SK-N-MC (cell line): ENCODE measurements at regions not wholly inside any gene's neighbourhood (a gene's known extent, or its start where the extent isn't known, plus 50 kb on each side); places are given as distances from the start of the nearest gene placed in this dataset.

Experiments
- DNase-seq: peaks from one replicate; pipeline ENCODE4 v3.0.0-alpha.2; 2011; ENCODE audit warnings: low read depth, low spot score
- H3K27ac ChIP-seq: fragments of 200-600 bp; sonication (generic); 2 replicates; pipeline ENCODE4 v1.5.1; 2016; ENCODE audit warnings: mixed run types
- H3K36me3 ChIP-seq: fragments of 200-600 bp; sonication (generic); 2 replicates; pipeline ENCODE4 v1.6.1; 2017; ENCODE audit warnings: antibody characterized with exemption, low read length, mixed read lengths; ENCODE audit not compliant: insufficient read depth
- H3K4me3 ChIP-seq: fragments of 200-600 bp; sonication (generic); 2 replicates; pipeline ENCODE4 v1.5.1; 2016
- H3K9ac ChIP-seq: fragments of 200-600 bp; sonication (generic); 2 replicates; pipeline ENCODE4 v1.8.0; 2017; ENCODE audit warnings: mixed run types, mixed read lengths; ENCODE audit not compliant: insufficient read length
- H3K9me3 ChIP-seq: fragments of 200-600 bp; sonication (generic); 2 replicates; pipeline ENCODE4 v1.6.1; 2017; ENCODE audit warnings: low read depth, mild to moderate bottlenecking, antibody characterized with exemption, low read length, moderate library complexity, mixed read lengths
- EZH2 ChIP-seq: fragments of 200-600 bp; sonication (generic); IDR thresholded peaks from one replicate; pipeline ENCODE4 v1.6.1; 2017; ENCODE audit warnings: antibody characterized with exemption
- FOXP2 ChIP-seq: optimal IDR thresholded peaks from 2 replicates; pipeline ENCODE3; 2011; ENCODE audit warnings: mild to moderate bottlenecking, moderate library complexity; ENCODE audit not compliant: insufficient read depth; ENCODE audit errors: extremely low read length, control extremely low read depth
- POLR2AphosphoS5 ChIP-seq: IDR thresholded peaks from 2 replicates; pipeline ENCODE4 v1.6.1; 2012; ENCODE audit warnings: mild to moderate bottlenecking, low read depth, low read length, borderline replicate concordance

DNA sequence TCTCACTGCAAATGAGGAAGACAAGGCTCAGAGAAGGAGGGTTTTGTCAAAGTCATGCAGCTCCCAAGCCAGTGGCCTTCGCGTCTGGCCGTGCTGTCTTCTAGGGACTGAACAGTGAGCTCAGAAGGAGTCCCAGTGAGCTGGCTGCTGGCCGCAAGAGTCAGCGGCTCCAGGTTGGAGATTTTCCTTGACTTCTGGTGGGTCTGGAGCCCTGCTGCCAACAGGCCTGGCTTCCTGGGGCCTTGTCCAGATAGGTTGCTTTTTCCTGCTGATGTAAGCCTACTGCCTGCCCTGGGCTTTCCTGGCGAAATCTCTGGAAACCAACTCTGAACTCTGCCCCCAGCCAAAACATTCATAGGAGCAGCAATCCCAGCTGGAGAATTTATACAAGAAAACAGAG, 272.7 kb upstream of the CADM1 start:
- no peak overlapping the region for H3K27ac ChIP-seq
- TF ChIP-seq EZH2: no peak
- TF ChIP-seq FOXP2: no peak
- TF ChIP-seq POLR2AphosphoS5: no peak
- no peak for DNase-seq
- no peak overlapping the region for H3K4me3 ChIP-seq
- H3K36me3 ChIP-seq: no peaks in the 10 kb centered on the region
- no peak overlapping the region for H3K9ac ChIP-seq
- no peaks in the 10 kb centered on the region for H3K9me3 ChIP-seq

GRCh38 chr11:115775846-115776245, 271.6 kb upstream of the CADM1 start:
- Histone ChIP-seq H3K27ac (no peak overlapping the region), H3K36me3 (no peaks in the 10 kb centered on the region), H3K9me3 (no peaks in the 10 kb centered on the region), H3K4me3 (no peak overlapping the region), H3K9ac (no peak overlapping the region)
- TF ChIP-seq POLR2AphosphoS5 (no peak), FOXP2 (no peak), EZH2 (no peak)
- no peak for DNase-seq

DNA sequence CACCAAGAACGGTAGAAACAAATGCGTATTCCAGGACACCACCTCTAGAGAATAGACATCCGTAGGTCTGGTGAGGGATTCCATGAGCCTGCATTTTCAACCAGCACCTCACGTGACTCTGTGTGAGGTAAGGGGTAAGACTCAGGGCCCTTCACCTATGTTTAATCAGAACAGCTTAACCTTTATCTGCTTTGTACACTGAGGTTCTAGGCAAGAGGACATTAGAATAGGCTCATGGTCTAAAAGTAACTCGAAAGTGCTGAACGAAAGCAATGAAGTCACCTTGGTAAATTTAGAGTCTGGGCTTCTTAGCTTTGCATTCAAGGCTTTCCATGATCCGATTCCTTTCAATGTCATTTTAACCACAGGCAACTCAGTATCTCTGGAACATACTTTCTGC, 270.5 kb upstream of the CADM1 start:
- no peak overlapping the region for H3K4me3 ChIP-seq
- H3K36me3 ChIP-seq: no peaks in the 10 kb centered on the region
- H3K9me3 ChIP-seq: no peaks in the 10 kb centered on the region
- TF ChIP-seq FOXP2 (no peak), EZH2 (no peak), POLR2AphosphoS5 (no peak)
- H3K27ac ChIP-seq: no peak overlapping the region
- no peak for DNase-seq
- no peak overlapping the region for H3K9ac ChIP-seq

DNA sequence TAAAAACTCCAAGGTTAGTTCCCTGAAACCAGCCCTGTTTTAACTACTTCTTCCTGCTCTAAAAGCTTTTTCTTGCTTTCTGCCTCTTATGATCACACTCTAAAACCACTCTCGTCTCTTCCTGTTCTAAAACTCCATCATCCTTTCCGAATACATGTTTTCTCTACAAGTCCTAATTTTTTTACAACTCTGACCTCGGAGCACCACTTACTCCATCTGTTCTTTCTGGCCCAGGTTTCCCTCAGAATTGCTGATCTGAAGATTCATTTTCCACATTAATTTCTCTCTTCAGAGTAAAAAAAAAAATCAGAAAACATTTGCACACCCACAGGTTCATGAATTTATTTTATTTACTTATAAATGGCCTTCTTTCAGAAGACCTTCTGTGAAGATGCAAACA, 265.7 kb upstream of the CADM1 start:
- no peak overlapping the region for H3K9ac ChIP-seq
- no peaks in the 10 kb centered on the region for H3K9me3 ChIP-seq
- H3K36me3 ChIP-seq: no peaks in the 10 kb centered on the region
- no peak overlapping the region for H3K27ac ChIP-seq
- TF ChIP-seq POLR2AphosphoS5 (no peak), FOXP2 (no peak), EZH2 (no peak)
- no peak for DNase-seq
- H3K4me3 ChIP-seq: no peak overlapping the region

DNA sequence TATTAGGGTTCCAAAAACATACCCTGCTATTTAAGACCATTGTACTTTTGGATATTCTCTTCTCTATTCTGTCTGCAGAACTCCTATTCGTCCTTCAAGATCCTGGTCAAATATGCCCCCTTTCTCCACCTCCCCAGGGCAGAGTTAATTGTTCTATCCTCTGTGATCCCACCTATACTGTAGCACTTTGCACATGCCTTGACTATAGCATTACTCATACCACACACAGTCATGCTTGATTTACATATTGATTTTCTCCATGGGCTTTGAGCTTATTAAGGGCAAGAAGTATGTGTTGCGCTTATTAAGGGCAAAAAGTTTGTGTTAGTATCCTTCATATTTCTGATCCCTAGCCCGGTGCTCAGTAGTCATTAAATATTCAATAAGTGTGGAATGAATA, 263.7 kb upstream of the CADM1 start:
- Histone ChIP-seq H3K4me3 (no peak overlapping the region), H3K36me3 (no peaks in the 10 kb centered on the region), H3K27ac (no peak overlapping the region), H3K9me3 (no peaks in the 10 kb centered on the region), H3K9ac (no peak overlapping the region)
- no peak for DNase-seq
- no peak for TF ChIP-seq FOXP2
- no peak for TF ChIP-seq EZH2
- TF ChIP-seq POLR2AphosphoS5: no peak

GRCh38 chr11:115767047-115767802, 263.0 kb upstream of the CADM1 start:
- Histone ChIP-seq H3K4me3 (no peak overlapping the region), H3K27ac (no peak overlapping the region), H3K9me3 (no peaks in the 10 kb centered on the region), H3K9ac (no peak overlapping the region), H3K36me3 (no peaks in the 10 kb centered on the region)
- TF ChIP-seq FOXP2 (no peak), EZH2 (no peak), POLR2AphosphoS5 (no peak)
- no peak for DNase-seq

- H3K9ac ChIP-seq: no peak overlapping the region
- no peak for DNase-seq
- no peaks in the 10 kb centered on the region for H3K9me3 ChIP-seq
- no peak overlapping the region for H3K27ac ChIP-seq
- no peak overlapping the region for H3K4me3 ChIP-seq
- H3K36me3 ChIP-seq: no peaks in the 10 kb centered on the region
- TF ChIP-seq FOXP2 (no peak), EZH2 (no peak), POLR2AphosphoS5 (no peak)
Measured at GRCh38 chr11:115766561-115766960, 262.3 kb upstream of the CADM1 start.

DNA sequence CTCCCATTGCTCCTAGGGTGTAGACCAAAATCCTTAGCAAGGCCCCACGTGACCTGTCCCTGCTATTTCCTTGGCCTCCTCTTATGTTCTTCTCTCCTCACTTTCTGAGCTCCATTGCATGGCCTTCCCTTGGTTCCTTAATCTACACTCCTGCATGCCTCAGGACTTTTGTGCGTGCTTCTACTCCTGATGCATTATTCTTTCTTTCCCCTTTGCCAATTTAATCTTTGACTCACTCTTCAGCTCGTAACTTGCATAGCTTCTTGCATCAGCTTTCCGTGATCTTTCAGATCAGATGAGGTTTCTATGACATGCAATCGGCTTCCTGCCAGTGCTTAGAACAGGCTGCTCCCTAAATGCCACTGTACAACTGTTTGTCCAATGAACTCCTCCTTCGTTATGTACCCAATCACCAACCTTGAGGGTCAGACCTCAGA, 261.6 kb upstream of the CADM1 start:
- DNase-seq: no peak
- no peak for TF ChIP-seq POLR2AphosphoS5
- no peak for TF ChIP-seq EZH2
- TF ChIP-seq FOXP2: no peak
- Histone ChIP-seq H3K4me3 (no peak overlapping the region), H3K36me3 (no peaks in the 10 kb centered on the region), H3K27ac (no peak overlapping the region), H3K9me3 (no peaks in the 10 kb centered on the region), H3K9ac (no peak overlapping the region)

- Histone ChIP-seq H3K27ac (no peak overlapping the region), H3K9me3 (no peaks in the 10 kb centered on the region), H3K36me3 (no peaks in the 10 kb centered on the region), H3K4me3 (no peak overlapping the region), H3K9ac (no peak overlapping the region)
- DNase-seq: no peak
- no peak for TF ChIP-seq EZH2
- no peak for TF ChIP-seq FOXP2
- no peak for TF ChIP-seq POLR2AphosphoS5
Measured at GRCh38 chr11:115764176-115764575, 260.0 kb upstream of the CADM1 start.
